Psoas muscle (tissue), 7 donors: ENCODE measurements at regions not wholly inside any gene's neighbourhood (a gene's known extent, or its start where the extent isn't known, plus 50 kb on each side); places are given as distances from the start of the nearest gene placed in this dataset.

Source experiments
- ATAC-seq, 4 donors: fragments of 200-7000 bp; cut with Tn5 transposase; one replicate each; pipeline ENCODE4 v1.9.1; 2020; ENCODE audit warnings: moderate library complexity in 3 of 4, mild to moderate bottlenecking in 2 of 4
- DNase-seq, 2 donors: peaks; one replicate each; pipeline ENCODE4 v3.0.0-alpha.2; 2020
- H3K27ac ChIP-seq: fragments of 200-600 bp; one replicate; pipeline ENCODE4 v1.8.0; 2022
- H3K27me3 ChIP-seq, 3 donors: fragments of 200-600 bp in 1 of 3; one replicate each; pipeline versions ENCODE4 v1.6.1 to v1.8.0; 2013 to 2022; ENCODE audit warnings: low read length in 2 of 3, mild to moderate bottlenecking in 2 of 3, moderate library complexity in 1 of 3; ENCODE audit not compliant: insufficient read depth in 3 of 3
- H3K36me3 ChIP-seq, 2 donors: fragments of 200-600 bp in 1 of 2; one replicate each; pipeline versions ENCODE4 v1.6.1 to v1.8.0; 2013 to 2022; ENCODE audit warnings: low read depth in 1 of 2, mild to moderate bottlenecking in 1 of 2, moderate library complexity in 1 of 2; ENCODE audit not compliant: insufficient read depth in 1 of 2
- H3K4me1 ChIP-seq: fragments of 200-600 bp; one replicate; pipeline ENCODE4 v1.8.0; 2022
- H3K4me3 ChIP-seq: fragments of 200-600 bp; one replicate; pipeline ENCODE4 v1.8.0; 2022; ENCODE audit warnings: mild to moderate bottlenecking
- H3K9me3 ChIP-seq: fragments of 200-600 bp; one replicate; pipeline ENCODE4 v1.8.0; 2022
- WGBS, 3 donors: extraction: QIAGEN DNeasy Blood & Tissue Kit; methylation state at CpG; one replicate each; pipeline versions ENCODE4 v1.1.6 to v1.1.7; 2013; 5-methylcytosine and 5-hydroxymethylcytosine counted together
- intact Hi-C, 2 donors: fragments of 100-400 bp; cut with DNase I; formaldehyde crosslinking; loops; one replicate each; pipeline versions ENCODE4 v1.11.0 to v1.14.2; 2022
- TF ChIP-seq, protein P1 (sequence below): fragments of 200-600 bp; IDR thresholded peaks from one replicate; pipeline ENCODE4 v1.8.0; 2022; ENCODE audit warnings: antibody characterized with exemption
- donor health status: healthy with polysubstance abuse.
- donor health status: DM: no; HTN: no; CAD: no; lungs with moderate emphysema.
- donor health status: Bipolar disorder and iron deficiency.
- donor health status: healthy.
- donor health status: DM: yes; HTN: yes; CAD: no.
- donor health status: DM: no; HTN: no; CAD: no.
- donor health status: DM: yes; HTN: yes; CAD: no.

DNA sequence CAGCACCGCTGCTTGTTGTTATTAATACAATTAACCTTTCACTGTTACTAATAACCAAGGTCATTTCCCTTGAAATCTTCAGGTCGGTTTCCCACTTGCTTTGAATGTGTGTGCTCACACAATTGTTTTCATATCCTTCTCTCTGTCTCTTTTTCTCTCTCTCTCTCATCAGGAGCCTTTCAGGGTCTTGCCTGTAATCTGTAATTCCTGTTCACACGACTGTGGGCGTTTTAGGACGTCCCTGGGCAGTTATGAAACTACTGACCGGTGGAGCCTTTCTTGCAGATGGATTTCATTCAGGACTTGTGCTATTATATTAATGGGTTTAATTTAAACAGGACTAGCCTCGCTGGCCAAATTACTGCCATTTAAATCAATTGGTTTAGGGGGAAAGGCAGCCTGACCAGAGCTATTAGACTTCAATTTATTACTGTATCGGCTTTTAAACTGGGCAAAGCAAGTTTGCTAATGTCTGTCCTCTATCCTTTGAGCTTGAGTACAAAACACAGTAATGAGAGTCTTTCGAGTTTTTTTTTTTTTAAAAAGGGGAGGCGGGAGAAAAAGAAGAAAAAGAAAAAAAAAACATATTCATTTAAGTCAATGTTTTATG, 316.0 kb upstream of the TLE4 start:
- H3K9me3 ChIP-seq: no peaks in the 10 kb centered on the region
- no peaks in the 10 kb centered on the region for H3K4me1 ChIP-seq
- H3K36me3 ChIP-seq: no peaks in the 10 kb centered on the region
- intact Hi-C loops: no loop called here
- ATAC-seq: no peak
- WGBS, 3 donors: 40 to 51% (median 42%) methylated on average over 10 of the region's 10 CpGs
- H3K27ac ChIP-seq: no peak overlapping the region
- TF ChIP-seq, protein P1, sequence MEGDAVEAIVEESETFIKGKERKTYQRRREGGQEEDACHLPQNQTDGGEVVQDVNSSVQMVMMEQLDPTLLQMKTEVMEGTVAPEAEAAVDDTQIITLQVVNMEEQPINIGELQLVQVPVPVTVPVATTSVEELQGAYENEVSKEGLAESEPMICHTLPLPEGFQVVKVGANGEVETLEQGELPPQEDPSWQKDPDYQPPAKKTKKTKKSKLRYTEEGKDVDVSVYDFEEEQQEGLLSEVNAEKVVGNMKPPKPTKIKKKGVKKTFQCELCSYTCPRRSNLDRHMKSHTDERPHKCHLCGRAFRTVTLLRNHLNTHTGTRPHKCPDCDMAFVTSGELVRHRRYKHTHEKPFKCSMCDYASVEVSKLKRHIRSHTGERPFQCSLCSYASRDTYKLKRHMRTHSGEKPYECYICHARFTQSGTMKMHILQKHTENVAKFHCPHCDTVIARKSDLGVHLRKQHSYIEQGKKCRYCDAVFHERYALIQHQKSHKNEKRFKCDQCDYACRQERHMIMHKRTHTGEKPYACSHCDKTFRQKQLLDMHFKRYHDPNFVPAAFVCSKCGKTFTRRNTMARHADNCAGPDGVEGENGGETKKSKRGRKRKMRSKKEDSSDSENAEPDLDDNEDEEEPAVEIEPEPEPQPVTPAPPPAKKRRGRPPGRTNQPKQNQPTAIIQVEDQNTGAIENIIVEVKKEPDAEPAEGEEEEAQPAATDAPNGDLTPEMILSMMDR: no peak
- no peak for DNase-seq
- no peak overlapping the region for H3K4me3 ChIP-seq
- peaks cover 0 to 21% (median 5%) of the 10 kb centered on the region in 3 donors for H3K27me3 ChIP-seq

DNA sequence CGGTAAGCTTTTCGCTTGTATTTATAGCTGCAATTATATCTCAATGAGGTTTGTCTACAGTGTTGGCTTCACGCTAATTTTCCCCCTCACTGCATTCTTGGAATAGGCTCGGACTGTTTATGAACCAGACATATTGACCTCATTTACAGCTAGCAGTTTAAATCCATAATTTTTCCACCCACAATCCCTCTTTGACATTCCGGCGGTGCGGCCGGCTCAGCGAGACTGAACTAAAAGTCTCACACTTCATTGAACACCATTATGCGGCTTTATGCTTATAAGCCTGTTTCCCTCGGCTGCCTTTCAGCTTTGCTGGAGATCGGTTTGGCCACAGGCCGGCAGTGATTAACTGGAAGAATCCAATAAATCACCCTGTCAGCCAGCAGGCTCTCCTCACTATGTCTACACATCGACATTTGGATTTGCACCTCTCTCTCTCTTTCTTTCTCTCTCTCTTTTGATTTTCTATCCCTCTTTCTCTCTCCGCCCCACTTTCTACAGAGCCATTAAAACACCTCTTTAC, 315.0 kb upstream of the TLE4 start:
- Histone ChIP-seq H3K4me3 (peak overlapping the region; percentile 13), H3K36me3 (no peaks in the 10 kb centered on the region), H3K27me3 (peaks cover 0 to 21% (median 5%) of the 10 kb centered on the region in 3 donors), H3K4me1 (no peaks in the 10 kb centered on the region), H3K9me3 (no peaks in the 10 kb centered on the region), H3K27ac (no peak overlapping the region)
- ATAC-seq (no peak), DNase-seq (no peak)
- TF ChIP-seq, protein P1: no peak
- intact Hi-C loops: no loop called here
- 21 to 26% (median 24%) methylated on average over 15 of the region's 15 CpGs for WGBS, 3 donors

DNA sequence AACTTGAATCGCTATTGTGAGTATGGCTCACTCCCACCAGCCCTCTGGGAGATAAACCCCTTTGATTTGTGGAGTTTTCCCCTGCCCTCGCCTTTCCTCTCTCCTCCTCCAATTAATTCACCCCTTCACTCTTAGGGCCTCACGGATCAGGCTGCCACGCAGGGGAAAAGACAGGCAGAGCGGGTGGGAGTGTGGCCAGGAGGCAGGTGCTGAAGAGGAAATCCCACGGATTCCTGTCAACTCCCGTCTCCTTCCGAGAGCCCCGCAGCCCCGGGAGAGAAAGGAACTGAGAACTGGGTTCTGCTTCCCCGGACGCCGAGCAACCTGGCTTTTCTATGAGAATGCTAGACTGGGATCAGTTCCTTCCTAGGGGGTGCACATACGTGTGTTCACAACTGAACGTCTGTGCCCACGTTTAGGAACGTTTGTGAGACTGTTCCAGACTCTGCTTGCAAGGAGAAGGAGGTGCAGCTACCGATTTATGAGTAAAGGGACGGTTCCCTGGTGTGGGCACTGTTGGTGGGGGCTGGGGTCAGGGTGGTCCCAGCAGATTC, 314.5 kb upstream of the TLE4 start:
- ATAC-seq: no peak
- H3K27me3 ChIP-seq: peaks cover 0 to 21% (median 5%) of the 10 kb centered on the region in 3 donors

DNA sequence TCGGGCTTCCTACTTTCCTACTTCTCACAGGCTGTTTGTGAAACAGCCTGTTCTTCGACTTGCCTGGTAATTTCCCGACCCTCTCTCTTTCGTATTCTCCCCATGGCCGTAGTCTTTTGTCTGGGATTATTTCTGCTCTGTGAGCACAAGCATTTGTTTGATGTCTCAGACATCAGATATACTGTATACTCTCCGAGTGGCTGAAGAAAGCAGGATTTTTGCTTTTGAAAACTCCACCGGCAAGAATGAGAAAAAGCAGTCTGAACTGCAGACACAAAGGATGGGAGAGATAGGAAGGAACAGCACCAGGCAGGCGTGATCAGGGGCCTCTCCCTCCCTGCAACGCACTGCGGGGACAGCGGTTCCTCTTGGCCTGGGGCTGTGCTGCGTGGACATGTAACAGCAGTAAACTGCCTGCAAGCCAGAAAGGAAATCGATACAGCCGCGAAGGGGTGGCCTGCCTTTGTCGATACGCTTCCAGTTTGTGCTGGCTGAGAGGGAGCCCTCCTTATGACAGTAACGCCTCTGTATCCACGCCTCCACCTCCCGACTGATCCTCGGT, 313.9 kb upstream of the TLE4 start:
- H3K4me1 ChIP-seq: no peaks in the 10 kb centered on the region
- no peak overlapping the region for H3K4me3 ChIP-seq
- H3K27ac ChIP-seq: no peak overlapping the region
- DNase-seq (no peak), ATAC-seq (no peak)
- intact Hi-C loops: no loop called here
- peaks cover 0 to 21% (median 5%) of the 10 kb centered on the region in 3 donors for H3K27me3 ChIP-seq
- WGBS, 3 donors: 66 to 74% (median 70%) methylated on average over 21 of the region's 21 CpGs
- H3K9me3 ChIP-seq: no peaks in the 10 kb centered on the region
- TF ChIP-seq, protein P1: no peak
- no peaks in the 10 kb centered on the region for H3K36me3 ChIP-seq

More for the DNA sequence above, 314.5 kb upstream of the TLE4 start:
- 21 to 29% (median 28%) methylated on average over 19 of the region's 19 CpGs for WGBS, 3 donors
- no peaks in the 10 kb centered on the region for H3K4me1 ChIP-seq
- H3K27ac ChIP-seq: no peak overlapping the region
- H3K9me3 ChIP-seq: no peaks in the 10 kb centered on the region
- H3K4me3 ChIP-seq: peak overlapping the region; percentile 13
- TF ChIP-seq, protein P1: no peak
- intact Hi-C loops: no loop called here
- H3K36me3 ChIP-seq: no peaks in the 10 kb centered on the region
- no peak for DNase-seq
